Breast epithelium (tissue), 4 donors: ENCODE measurements at regions not wholly inside any gene's neighbourhood (a gene's known extent, or its start where the extent isn't known, plus 50 kb on each side); places are given as distances from the start of the nearest gene placed in this dataset.

Experiments used
- DNase-seq, 2 donors: peaks; one replicate each; pipeline ENCODE4 v3.0.0-alpha.2; 2019; ENCODE audit warnings: low spot score in 2 of 2
- H3K27ac ChIP-seq, 2 donors: fragments of 200-600 bp; sonication (generic) in 1 of 2; one replicate each; pipeline ENCODE4 v1.5.1; 2016 to 2019; ENCODE audit warnings: mild to moderate bottlenecking in 1 of 2
- H3K27me3 ChIP-seq, 2 donors: fragments of 200-600 bp; sonication (generic) in 1 of 2; one replicate each; pipeline versions ENCODE4 v1.5.1 to v1.6.0; 2017 to 2019; ENCODE audit warnings: control low read depth in 1 of 2, mild to moderate bottlenecking in 1 of 2
- H3K36me3 ChIP-seq: fragments of 200-600 bp; one replicate; pipeline ENCODE4 v1.5.1; 2019
- H3K4me1 ChIP-seq, 2 donors: fragments of 200-600 bp; sonication (generic); one replicate each; pipeline ENCODE4 v1.5.1; 2016 to 2019; ENCODE audit warnings: control low read depth in 1 of 2
- H3K4me3 ChIP-seq, 3 donors: fragments of 200-600 bp; sonication (generic); 1 replicate in 2 of 3; 2 replicates in 1 of 3; pipeline ENCODE4 v1.5.1; 2016 to 2019; ENCODE audit warnings: mild to moderate bottlenecking in 3 of 3, moderate library complexity in 2 of 3
- H3K9me3 ChIP-seq, 2 donors: fragments of 200-600 bp; sonication (generic) in 1 of 2; one replicate each; pipeline ENCODE4 v1.5.1; 2016 to 2019; ENCODE audit warnings: control low read depth in 1 of 2
- POLR2A ChIP-seq: fragments of 450-650 bp; IDR thresholded peaks from one replicate; pipeline ENCODE4 v1.6.1; 2016; ENCODE audit warnings: antibody characterized with exemption, mild to moderate bottlenecking, moderate library complexity
- POLR2AphosphoS5 ChIP-seq, 3 donors: sonication (generic); formaldehyde crosslinking; IDR thresholded peaks; one replicate each; pipeline ENCODE4 v1.6.1; 2017; ENCODE audit warnings: antibody characterized with exemption in 3 of 3
- intact Hi-C: fragments of 100-400 bp; cut with DNase I; formaldehyde crosslinking; loops from one replicate; pipeline ENCODE4 v1.15.1; 2023; ENCODE audit warnings: low total_unique reads
- TF ChIP-seq, protein P1 (sequence below), 3 donors: fragments of 450-650 bp; IDR thresholded peaks; one replicate each; pipeline ENCODE4 v1.5.1; 2016 to 2017; ENCODE audit warnings: antibody characterized with exemption in 3 of 3, mild to moderate bottlenecking in 3 of 3, moderate library complexity in 3 of 3

DNA sequence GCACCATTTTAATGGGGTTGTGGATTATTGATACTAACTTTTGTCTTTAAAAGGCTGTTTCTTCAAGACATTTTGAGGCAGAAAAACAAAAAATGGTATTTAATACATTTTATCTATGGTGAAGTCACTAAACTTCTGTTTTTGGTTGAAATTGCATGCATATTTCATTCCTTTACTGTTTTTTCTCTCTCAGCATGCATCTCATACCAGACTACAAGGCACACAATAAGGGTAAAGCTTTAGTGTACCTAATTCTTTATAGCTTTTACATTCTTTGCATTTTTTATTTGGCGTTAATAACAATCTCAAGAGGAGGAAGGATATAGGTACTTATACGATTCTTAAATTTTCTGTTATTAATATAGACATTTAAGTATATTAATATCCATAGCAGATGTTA lies 151.0 kb upstream of the DKK2 start:
- Histone ChIP-seq H3K4me3 (no peak overlapping the region), H3K4me1 (no peaks in the 10 kb centered on the region), H3K36me3 (no peaks in the 10 kb centered on the region), H3K27ac (no peak overlapping the region), H3K27me3 (no peaks in the 10 kb centered on the region), H3K9me3 (no peaks in the 10 kb centered on the region)
- DNase-seq = no peak
- TF ChIP-seq, protein P1, sequence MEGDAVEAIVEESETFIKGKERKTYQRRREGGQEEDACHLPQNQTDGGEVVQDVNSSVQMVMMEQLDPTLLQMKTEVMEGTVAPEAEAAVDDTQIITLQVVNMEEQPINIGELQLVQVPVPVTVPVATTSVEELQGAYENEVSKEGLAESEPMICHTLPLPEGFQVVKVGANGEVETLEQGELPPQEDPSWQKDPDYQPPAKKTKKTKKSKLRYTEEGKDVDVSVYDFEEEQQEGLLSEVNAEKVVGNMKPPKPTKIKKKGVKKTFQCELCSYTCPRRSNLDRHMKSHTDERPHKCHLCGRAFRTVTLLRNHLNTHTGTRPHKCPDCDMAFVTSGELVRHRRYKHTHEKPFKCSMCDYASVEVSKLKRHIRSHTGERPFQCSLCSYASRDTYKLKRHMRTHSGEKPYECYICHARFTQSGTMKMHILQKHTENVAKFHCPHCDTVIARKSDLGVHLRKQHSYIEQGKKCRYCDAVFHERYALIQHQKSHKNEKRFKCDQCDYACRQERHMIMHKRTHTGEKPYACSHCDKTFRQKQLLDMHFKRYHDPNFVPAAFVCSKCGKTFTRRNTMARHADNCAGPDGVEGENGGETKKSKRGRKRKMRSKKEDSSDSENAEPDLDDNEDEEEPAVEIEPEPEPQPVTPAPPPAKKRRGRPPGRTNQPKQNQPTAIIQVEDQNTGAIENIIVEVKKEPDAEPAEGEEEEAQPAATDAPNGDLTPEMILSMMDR (IDR thresholded peaks at IDR 0.05) = no peak
- intact Hi-C loops = no loop called here

DNA sequence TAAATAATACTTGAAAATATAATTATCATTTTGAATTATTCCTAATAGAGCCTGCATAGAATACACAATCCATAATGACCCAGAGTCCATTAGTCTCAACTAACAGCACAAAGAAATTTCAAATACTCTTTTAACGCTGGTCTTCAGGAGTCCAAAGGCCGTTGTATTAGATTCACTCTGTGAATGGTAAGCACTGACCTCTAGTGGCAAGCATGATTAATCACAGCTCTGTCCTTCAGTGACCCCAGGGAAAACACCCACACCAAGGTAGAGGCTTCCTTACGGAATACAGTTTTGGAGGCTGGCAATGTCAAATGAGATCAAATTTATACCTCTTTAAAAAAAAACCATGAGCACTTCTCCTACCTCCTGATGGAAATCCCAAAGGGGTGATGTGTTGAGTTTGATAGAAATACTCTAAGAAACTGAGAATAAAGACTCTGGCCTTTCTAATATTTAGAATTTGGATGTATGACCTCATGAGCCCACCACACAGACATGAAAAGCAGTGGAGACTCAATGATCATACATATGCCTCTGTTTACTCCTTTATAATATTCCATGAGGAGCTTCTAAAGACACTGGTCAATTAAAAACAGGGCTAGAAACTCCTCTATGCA lies 147.2 kb upstream of the DKK2 start:
- no peak overlapping the region for H3K4me3 ChIP-seq
- H3K4me1 ChIP-seq = no peaks in the 10 kb centered on the region
- intact Hi-C loops = no loop called here
- no peak overlapping the region for H3K27ac ChIP-seq
- H3K27me3 ChIP-seq = no peaks in the 10 kb centered on the region
- DNase-seq = peak in 1 of 2 donors; percentile 19
- H3K9me3 ChIP-seq = no peaks in the 10 kb centered on the region
- TF ChIP-seq POLR2AphosphoS5 (IDR thresholded peaks at IDR 0.05) = no peak
- TF ChIP-seq, protein P1 (IDR thresholded peaks at IDR 0.05) = peak; percentile 32 to 66 (median 48)
- no peak for TF ChIP-seq POLR2A
- no peaks in the 10 kb centered on the region for H3K36me3 ChIP-seq

DNA sequence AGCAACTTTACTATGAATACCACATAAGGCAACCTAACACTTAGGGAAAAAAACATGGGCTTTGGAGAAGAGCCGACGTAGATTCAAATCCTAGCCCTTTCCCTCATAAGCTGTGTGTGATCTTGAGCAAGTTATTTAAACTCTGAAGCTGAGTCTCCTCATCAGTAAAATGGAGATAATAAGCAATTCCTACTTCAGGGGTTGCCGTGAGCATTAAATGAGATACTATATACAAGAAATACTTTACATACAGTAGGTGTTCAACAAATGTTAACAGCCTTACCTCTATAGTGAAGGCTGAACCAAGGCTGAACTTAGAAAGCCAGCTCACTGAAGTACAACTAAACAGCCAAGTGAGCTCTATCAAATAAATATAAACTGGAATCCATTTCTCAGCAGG lies 146.2 kb upstream of the DKK2 start:
- intact Hi-C loops = no loop called here

DNA sequence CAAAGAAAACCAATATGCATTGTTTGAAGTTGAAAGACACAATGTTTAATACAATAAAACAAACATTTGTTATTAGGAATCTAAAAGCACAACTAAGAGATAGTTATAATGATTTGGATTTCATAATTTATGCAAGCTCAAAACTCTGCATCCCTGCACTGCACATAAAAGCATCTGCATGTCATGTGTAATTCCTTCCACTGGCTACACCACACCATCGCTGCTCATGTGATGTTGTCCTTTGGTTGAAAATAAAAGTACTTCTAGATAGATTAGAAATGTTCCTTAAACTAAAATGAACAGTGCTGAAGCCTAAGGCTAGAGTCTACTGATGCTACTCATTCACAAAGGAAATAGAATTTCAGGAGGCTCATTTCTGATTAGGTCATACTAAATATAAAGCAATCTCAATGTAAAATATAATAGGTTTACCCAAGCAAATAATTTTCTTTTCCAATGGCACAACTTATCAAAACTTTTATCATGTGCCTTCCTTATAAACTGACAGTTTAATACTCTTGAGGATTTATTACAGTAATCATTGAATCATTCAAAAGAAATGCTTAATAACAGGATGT lies 130.8 kb upstream of the DKK2 start:
- Histone ChIP-seq H3K27ac (no peak overlapping the region), H3K9me3 (peaks cover 6 to 20% of the 10 kb centered on the region in 2 donors), H3K4me1 (no peaks in the 10 kb centered on the region), H3K27me3 (no peaks in the 10 kb centered on the region), H3K4me3 (no peak overlapping the region), H3K36me3 (no peaks in the 10 kb centered on the region)
- no peak for DNase-seq
- intact Hi-C loops = no loop called here
- no peak for TF ChIP-seq POLR2A
- TF ChIP-seq, protein P1 (IDR thresholded peaks at IDR 0.05) = no peak
- no peak for TF ChIP-seq POLR2AphosphoS5 (IDR thresholded peaks at IDR 0.05)

More for the DNA sequence above, 146.2 kb upstream of the DKK2 start:
- Histone ChIP-seq H3K9me3 (no peaks in the 10 kb centered on the region), H3K4me1 (no peaks in the 10 kb centered on the region), H3K27me3 (no peaks in the 10 kb centered on the region), H3K27ac (no peak overlapping the region), H3K4me3 (no peak overlapping the region), H3K36me3 (no peaks in the 10 kb centered on the region)
- TF ChIP-seq, protein P1 (IDR thresholded peaks at IDR 0.05) = no peak
- TF ChIP-seq POLR2A = no peak
- no peak for TF ChIP-seq POLR2AphosphoS5 (IDR thresholded peaks at IDR 0.05)
- DNase-seq = no peak

DNA sequence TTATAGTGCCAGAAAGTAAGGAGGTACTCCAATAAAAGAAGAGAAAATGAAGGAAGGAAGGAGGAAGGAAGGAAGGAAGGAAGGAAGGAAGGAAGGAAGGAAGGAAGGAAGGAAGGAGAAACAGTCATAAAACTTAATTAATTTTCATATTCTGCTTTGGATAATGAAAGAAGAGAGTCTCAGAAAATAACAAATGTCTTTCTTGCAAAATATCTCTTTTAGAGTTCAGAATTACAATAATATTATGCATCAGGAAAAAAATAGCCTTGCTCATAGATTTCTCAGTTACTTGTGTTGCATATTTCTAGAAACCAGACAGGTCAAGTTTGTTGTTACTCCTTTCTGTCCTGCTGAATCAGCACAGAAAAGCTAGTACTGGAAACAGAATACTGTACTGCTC lies 130.1 kb upstream of the DKK2 start:
- no peak for DNase-seq
- no peak overlapping the region for H3K4me3 ChIP-seq
- H3K27me3 ChIP-seq = no peaks in the 10 kb centered on the region
- H3K9me3 ChIP-seq = peaks cover 6 to 22% of the 10 kb centered on the region in 2 donors
- intact Hi-C loops = no loop called here
- H3K27ac ChIP-seq = no peak overlapping the region
- H3K4me1 ChIP-seq = no peaks in the 10 kb centered on the region
- no peaks in the 10 kb centered on the region for H3K36me3 ChIP-seq
- TF ChIP-seq, protein P1 (IDR thresholded peaks at IDR 0.05) = no peak
- TF ChIP-seq POLR2A = no peak
- no peak for TF ChIP-seq POLR2AphosphoS5 (IDR thresholded peaks at IDR 0.05)
